ENCODE measurements at regions not wholly inside any gene's neighbourhood (a gene's known extent, or its start where the extent isn't known, plus 50 kb on each side); places are given as distances from the start of the nearest gene placed in this dataset.

- no peak for DNase-seq (ENCODE audit: low read depth)
- H3K4me3 ChIP-seq (ENCODE audit: low read depth, low read length), result no peak overlapping the region
- TF ChIP-seq CTCF (IDR thresholded peaks at IDR 0.05; ENCODE audit: low read depth, low read length, missing control alignments), result no peak
Observed at GRCh38 chr10:91080776-91081175, 139.7 kb upstream of the PCGF5 start.

GRCh38 chr10:91082447-91082846 is 138.0 kb upstream of the PCGF5 start:
- TF ChIP-seq CTCF (IDR thresholded peaks at IDR 0.05; ENCODE audit: low read depth, low read length, missing control alignments), result no peak
- DNase-seq (ENCODE audit: low read depth), result no peak
- no peak overlapping the region for H3K4me3 ChIP-seq (ENCODE audit: low read depth, low read length)

- peak; percentile 4 for DNase-seq (ENCODE audit: low read depth)
- H3K4me3 ChIP-seq (ENCODE audit: low read depth, low read length), result no peak overlapping the region
- peak; percentile 9 for TF ChIP-seq CTCF (IDR thresholded peaks at IDR 0.05; ENCODE audit: low read depth, low read length, missing control alignments)
Observed at GRCh38 chr10:91088300-91089140, 131.9 kb upstream of the PCGF5 start.

- peak; percentile 45 for TF ChIP-seq CTCF (IDR thresholded peaks at IDR 0.05; ENCODE audit: low read depth, low read length, missing control alignments)
- peak; percentile 7 for DNase-seq (ENCODE audit: low read depth)
- no peak overlapping the region for H3K4me3 ChIP-seq (ENCODE audit: low read depth, low read length)
Observed at GRCh38 chr10:91090761-91091529, 129.5 kb upstream of the PCGF5 start.

- no peak overlapping the region for H3K4me3 ChIP-seq (ENCODE audit: low read depth, low read length)
- TF ChIP-seq CTCF (IDR thresholded peaks at IDR 0.05; ENCODE audit: low read depth, low read length, missing control alignments), result no peak
- no peak for DNase-seq (ENCODE audit: low read depth)
Observed at GRCh38 chr10:91091780-91092179, 128.7 kb upstream of the PCGF5 start.

GRCh38 chr10:91096274-91096673 is 124.2 kb upstream of the PCGF5 start:
- no peak for TF ChIP-seq CTCF (IDR thresholded peaks at IDR 0.05; ENCODE audit: low read depth, low read length, missing control alignments)
- H3K4me3 ChIP-seq (ENCODE audit: low read depth, low read length), result no peak overlapping the region
- DNase-seq (ENCODE audit: low read depth), result no peak

Data from GM12864 (cell line).